Activated naive CD4-positive, alpha-beta T cell treated with anti-CD3 and anti-CD28 coated beads, Interleukin-2, amount 50 U/mL, for 72 hours (primary cell): ENCODE measurements at regions not wholly inside any gene's neighbourhood (a gene's known extent, or its start where the extent isn't known, plus 50 kb on each side); places are given as distances from the start of the nearest gene placed in this dataset.
"Not testable (repeated sequence)": the region's sequence is repeated elsewhere in the genome, so short reads cannot be mapped to it uniquely, and the experiment has no call there.

Experiments
- ATAC-seq, 2 donors: fragments of 150-1000 bp; cut with Tn5 transposase; 2 replicates each; pipeline ENCODE4 v1.10.0; 2021; ENCODE audit warnings: mild to moderate bottlenecking in 2 of 2, moderate library complexity in 2 of 2
- DNase-seq, 2 donors: peaks; one replicate each; pipeline ENCODE4 v3.0.0; 2021 to 2022; ENCODE audit warnings: low spot score in 2 of 2
- H3K27ac Mint-ChIP-seq, 2 donors: one replicate each; pipeline ENCODE4 v1.8.0; 2022; ENCODE audit warnings: mild to moderate bottlenecking in 2 of 2, mixed read lengths in 2 of 2
- H3K36me3 Mint-ChIP-seq, 2 donors: one replicate each; pipeline ENCODE4 v1.8.0; 2022; ENCODE audit warnings: mixed read lengths in 2 of 2
- H3K9me3 Mint-ChIP-seq, 2 donors: one replicate each; pipeline ENCODE4 v1.8.0; 2022; ENCODE audit warnings: mixed read lengths in 2 of 2

DNA sequence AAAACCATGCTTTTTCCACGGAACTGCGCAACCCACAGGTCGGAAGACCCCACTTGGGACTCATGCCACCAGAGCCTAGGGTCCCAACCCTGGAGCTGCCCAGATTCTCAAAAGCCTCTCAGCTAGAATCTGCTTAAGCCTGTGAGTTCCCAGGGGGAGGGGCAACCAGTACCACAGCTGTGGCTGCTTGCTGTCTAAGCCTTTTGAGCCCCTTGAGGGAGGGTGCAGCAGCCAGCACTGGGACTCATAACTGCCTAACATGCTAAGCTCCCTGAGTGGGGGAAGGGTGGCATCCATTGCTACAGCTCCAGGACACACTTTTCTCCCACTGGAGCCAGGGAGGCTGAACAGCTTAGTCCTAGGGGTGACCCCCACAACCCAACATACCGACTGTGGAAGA, 485.6 kb upstream of the GRM3 start:
- ATAC-seq, result no peak
- DNase-seq, result no peak
- peaks cover 17 to 30% of the 10 kb centered on the region in 2 donors for H3K9me3 Mint-ChIP-seq
- no peaks in the 10 kb centered on the region for H3K36me3 Mint-ChIP-seq
- H3K27ac Mint-ChIP-seq, result no peak overlapping the region

DNA sequence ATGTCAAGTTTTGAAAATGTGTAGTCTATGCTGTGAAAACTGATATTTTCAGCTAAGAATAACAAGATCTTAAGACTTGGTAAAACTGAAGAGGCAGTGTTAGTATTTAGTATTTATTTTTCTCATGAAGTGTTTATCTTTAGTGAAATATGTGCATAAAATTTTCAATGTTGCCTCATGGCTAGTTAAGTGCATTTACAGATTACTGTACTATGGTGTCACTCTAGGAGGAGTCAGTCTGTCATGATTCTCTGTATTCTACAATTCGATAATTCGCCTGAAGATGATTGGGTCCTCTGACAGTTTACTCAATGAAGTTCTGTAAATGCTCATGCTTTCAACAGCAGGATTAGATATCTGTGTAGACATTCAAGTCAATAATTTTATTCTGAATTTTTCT, 488.1 kb upstream of the GRM3 start:
- ATAC-seq (no peak), DNase-seq (no peak)
- no peaks in the 10 kb centered on the region for H3K36me3 Mint-ChIP-seq
- H3K9me3 Mint-ChIP-seq, result peaks cover 22 to 23% of the 10 kb centered on the region in 2 donors
- no peak overlapping the region for H3K27ac Mint-ChIP-seq

DNA sequence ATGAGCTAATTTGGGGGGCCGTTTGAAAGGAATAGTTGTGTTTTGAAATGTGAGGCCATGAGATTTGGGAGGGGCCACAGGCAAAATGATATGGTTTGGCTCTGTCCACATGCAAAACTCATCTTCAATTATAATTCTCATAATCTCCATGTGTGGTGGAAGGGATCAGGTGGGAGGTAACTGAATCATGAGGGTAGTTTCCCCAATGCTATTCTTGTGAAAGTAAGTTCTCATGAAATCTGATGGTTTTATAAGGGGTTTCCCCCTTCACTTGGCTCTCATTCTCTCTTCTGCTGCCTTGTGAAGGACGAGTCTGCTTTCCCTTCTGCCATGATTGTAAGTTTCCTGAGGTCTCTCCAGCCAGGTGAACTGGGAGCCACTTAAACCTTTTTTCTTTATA, 490.8 kb upstream of the GRM3 start:
- ATAC-seq (no peak), DNase-seq (no peak)
- Mint-ChIP-seq H3K36me3 (no peaks in the 10 kb centered on the region), H3K27ac (no peak overlapping the region), H3K9me3 (peaks cover 14 to 17% of the 10 kb centered on the region in 2 donors)

DNA sequence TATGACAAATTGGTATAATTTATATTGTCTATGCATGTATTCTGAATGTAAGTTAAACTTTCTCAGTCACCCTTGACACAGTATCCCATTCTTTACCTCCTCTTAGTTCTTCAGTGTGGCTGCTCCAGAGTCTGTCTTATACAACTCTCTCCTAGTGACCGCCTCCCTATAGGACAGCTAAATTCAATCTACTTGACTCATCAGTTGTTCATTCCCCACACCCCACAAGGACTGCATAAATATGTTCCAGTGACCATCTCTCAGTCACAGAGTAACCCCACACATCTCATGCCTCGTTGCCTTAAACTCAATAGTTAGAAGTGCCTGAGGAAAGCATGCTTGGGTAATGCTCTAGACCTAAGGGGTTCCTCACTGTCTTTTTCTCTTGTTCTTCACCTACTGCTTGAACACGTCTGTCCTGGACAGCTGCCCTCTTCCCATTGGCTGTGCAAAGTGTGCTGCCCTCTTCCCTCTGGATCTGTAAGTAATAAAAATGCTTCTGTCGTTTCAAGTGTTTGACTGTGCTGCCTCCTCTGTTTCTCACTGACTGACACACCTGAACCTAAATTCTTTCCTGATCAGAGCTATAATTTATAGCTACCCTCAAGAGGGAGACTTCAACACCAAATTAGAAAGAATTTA, 494.6 kb upstream of the GRM3 start:
- ATAC-seq, result no peak
- H3K27ac Mint-ChIP-seq, result no peak overlapping the region
- H3K9me3 Mint-ChIP-seq, result peaks cover 22 to 26% of the 10 kb centered on the region in 2 donors
- DNase-seq, result no peak
- H3K36me3 Mint-ChIP-seq, result no peaks in the 10 kb centered on the region

DNA sequence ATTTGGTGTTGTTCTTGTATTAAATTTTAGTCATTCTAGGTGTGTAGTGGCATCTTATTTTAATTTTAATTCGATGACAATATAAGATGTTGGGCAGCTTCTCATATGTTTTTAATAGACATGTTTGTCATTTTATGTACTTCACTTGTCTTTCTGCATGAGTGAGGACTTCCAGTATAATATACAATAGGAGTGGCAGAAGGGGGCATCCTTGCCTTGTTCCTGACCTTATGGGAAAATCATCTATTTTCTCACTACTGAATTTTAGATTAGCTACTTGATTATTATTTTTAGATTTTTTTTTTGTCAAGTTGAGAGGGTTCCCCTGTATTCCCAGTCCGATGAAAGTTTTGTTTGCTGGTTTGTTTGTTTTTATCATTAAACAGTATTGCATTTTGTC, 495.2 kb upstream of the GRM3 start:
- H3K27ac Mint-ChIP-seq, result no peak overlapping the region
- ATAC-seq (no peak), DNase-seq (no peak)
- H3K9me3 Mint-ChIP-seq, result peaks cover 22 to 26% of the 10 kb centered on the region in 2 donors
- H3K36me3 Mint-ChIP-seq, result no peaks in the 10 kb centered on the region

DNA sequence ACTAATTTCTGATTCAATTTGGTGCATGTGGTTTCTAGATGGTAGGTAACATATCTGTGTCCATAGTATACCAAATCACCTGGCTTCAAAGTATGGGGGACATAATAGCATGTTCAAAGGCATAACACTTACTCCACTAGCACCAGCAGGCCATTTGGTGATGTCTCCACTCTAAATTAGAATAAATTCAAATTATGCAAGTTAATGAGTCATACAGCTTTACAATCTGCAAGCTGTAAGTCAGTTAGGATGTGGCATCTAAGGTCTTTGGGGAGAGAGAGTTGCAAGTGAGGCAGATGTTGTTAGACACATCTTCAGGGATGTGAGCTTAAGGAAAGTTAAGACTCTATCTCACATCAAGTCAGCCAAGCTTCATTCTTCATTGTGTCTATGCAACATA, 506.4 kb upstream of the GRM3 start:
- no peak for DNase-seq
- ATAC-seq, result no peak
- Mint-ChIP-seq H3K27ac (no peak overlapping the region), H3K9me3 (peaks cover 4 to 5% of the 10 kb centered on the region in 2 donors), H3K36me3 (no peaks in the 10 kb centered on the region)

DNA sequence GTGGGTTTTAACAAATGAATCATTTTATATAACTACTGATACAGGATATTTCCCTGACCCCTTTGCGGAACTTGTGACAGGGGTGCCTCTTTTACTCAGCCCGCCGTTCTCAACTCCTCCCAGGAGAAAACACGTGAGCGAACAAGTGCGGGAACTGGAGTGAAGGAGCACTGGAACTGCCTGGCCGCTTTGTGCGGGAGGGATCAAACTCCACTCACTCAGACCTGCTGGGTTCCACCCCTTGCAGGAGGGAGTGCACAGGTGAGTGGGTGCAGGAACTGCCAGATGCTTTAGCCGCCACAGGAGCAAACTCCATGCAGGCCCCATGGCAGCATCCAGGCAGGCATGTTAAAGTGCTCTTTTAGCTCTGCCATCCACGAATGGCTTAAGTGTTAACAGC, 513.4 kb upstream of the GRM3 start:
- no peak for DNase-seq

DNA sequence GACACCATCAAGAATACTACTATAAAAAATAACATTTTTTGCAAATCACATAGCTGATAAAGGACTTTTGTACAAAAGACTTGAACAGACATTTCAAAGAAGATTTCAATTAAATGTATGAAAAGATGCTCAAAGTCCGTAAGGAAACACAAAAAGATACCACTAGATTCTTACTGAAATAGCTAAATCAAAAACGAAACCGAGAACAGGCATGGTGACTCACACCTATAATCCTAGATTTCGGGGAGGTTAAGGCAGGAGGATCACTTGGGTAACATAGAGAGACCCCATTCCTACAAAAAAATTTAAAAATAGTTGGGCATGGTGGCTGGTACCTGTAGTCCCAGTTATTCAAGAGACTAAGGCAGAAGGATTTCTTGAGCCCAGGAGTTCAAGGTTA, 520.2 kb upstream of the GRM3 start:
- DNase-seq (no peak), ATAC-seq (no peak)
- Mint-ChIP-seq H3K36me3 (no peaks in the 10 kb centered on the region), H3K9me3 (peaks cover 9 to 13% of the 10 kb centered on the region in 2 donors), H3K27ac (no peak overlapping the region)

More for the DNA sequence above, 513.4 kb upstream of the GRM3 start:
- no peaks in the 10 kb centered on the region for H3K36me3 Mint-ChIP-seq
- peaks cover 8 to 17% of the 10 kb centered on the region in 2 donors for H3K9me3 Mint-ChIP-seq
- H3K27ac Mint-ChIP-seq, result no peak overlapping the region
- no peak for ATAC-seq

DNA sequence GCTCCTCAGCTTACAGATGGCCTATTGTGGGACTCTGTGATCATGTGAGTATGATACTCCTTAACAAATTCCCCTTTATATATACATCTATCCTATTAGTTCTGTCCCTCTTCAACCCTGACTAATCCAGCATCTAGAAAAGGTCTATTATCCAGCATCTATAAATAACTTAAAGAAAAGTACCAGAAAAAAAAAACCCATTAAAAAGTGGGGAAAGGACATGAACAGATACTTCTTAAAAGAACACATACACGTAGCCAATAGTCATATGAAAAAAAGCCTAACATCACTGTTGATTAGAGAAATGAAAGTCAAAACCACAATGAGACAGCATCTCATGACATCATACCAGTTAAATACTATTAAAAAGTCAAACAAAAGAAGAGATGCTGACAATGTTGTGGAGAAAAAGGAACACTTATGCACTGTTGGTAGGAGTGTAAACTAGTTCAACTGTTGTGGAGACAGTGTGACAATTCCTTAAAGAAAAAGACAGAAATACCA, 549.5 kb upstream of the GRM3 start:
- ATAC-seq (no peak), DNase-seq (no peak)
- H3K9me3 Mint-ChIP-seq, result peaks cover 11 to 30% of the 10 kb centered on the region in 2 donors
- H3K27ac Mint-ChIP-seq, result no peak overlapping the region
- no peaks in the 10 kb centered on the region for H3K36me3 Mint-ChIP-seq

DNA sequence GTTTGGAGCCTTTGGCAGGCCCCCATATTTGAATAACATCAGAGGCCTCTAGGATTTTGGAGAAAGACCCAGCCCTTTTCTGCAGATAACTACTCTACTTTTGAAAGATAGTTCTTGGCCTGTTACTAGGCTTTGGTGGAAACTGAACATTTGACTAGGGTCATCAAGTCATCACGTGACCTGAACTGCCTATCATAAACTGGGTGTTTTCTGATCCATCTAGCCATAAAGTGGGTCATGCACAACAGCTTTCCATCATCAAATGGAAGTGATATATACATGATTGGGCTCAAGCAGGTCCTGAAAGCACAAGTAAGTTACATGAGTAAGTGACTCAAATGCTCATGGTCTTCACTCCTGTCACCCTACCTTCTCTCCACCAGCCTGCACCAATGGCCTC, 552.3 kb upstream of the GRM3 start:
- Mint-ChIP-seq H3K9me3 (peaks cover 10 to 33% of the 10 kb centered on the region in 2 donors), H3K36me3 (no peaks in the 10 kb centered on the region), H3K27ac (no peak overlapping the region)
- ATAC-seq (no peak), DNase-seq (no peak)

DNA sequence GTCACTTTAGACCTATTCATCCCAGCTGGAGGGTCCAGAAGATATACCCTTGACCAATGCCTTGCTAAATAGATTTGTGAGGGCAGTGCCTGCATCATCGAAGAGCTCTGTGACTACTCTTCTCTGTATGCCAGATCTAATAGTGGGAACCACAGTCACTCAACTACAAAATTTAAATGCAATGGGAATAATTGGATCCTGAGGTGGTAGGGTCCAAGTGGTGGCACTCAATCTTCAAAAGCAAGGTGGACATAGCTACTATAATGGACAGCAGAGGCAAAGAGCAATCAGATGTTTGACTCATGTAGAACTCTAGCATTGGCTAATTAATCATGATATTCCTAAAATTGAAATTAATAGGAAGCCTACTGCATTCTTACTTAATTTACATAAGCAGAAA, 554.3 kb upstream of the GRM3 start:
- DNase-seq, result no peak
- H3K9me3 Mint-ChIP-seq, result peaks cover 16 to 33% of the 10 kb centered on the region in 2 donors
- no peaks in the 10 kb centered on the region for H3K36me3 Mint-ChIP-seq
- no peak for ATAC-seq
- H3K27ac Mint-ChIP-seq, result no peak overlapping the region

DNA sequence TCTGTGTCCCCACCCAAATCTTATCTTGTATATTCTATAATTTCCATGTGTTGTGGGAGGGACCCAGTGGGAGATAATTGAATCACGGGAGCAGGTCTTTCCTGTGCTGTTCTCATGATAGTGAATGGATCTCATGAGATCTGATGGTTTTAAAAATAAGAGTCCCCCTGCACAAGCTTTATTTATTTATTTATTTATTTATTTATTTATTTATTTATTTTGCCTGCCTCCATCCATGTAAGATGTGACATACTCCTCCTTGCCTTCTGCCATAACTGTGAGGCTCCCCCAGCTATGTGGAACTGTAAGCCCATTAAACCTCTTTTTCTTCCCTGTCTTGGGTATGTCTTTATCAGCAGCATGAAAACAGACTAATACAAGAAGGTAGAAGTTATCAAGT, 579.1 kb upstream of the GRM3 start:
- not testable (repeated sequence) for ATAC-seq, H3K36me3 Mint-ChIP-seq, H3K27ac Mint-ChIP-seq, DNase-seq
- H3K9me3 Mint-ChIP-seq, result peaks cover 23 to 33% of the 10 kb centered on the region in 2 donors

DNA sequence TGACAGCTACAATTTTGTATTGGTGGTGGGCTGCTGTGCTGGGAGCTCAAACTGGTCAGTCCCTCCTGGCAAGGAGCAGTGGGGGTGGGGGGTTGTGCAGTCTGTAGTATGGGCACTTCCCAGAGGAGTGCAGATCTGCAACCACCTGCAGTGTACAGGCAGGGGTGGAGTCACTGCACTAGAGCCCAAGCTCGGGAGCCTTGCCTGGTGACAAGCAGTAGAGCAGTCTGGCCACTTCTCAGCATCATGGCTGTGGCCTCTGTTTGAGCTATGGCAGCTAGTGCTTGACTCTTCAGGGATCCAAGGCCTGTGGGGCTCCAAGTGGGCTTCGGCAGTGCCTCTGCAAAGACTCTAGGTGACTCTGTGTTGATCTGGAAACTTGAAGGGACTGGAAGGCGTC, 585.1 kb upstream of the GRM3 start:
- H3K9me3 Mint-ChIP-seq, result peaks cover 44 to 47% of the 10 kb centered on the region in 2 donors
- no peaks in the 10 kb centered on the region for H3K36me3 Mint-ChIP-seq
- H3K27ac Mint-ChIP-seq, result no peak overlapping the region
- no peak for ATAC-seq
- no peak for DNase-seq

DNA sequence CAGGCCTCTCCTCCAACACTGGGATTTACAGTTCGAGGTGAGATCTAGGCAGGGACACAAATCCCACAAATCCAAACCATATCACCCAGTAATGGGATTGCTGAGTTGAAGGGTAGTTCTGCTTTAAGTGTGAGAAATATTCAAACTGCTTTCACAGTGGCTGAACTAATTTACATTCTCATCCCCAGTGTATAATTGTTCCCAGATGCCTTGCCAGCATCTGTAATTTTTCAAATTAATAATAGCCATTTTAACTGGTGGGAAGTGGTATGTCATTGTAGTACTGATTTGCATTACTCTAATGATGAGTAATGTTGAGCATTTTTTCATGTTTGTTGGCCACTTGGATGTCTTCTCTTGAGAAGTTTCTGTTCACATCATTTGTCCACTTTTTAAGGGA, 592.8 kb upstream of the GRM3 start:
- Mint-ChIP-seq H3K27ac (no peak overlapping the region), H3K9me3 (peaks cover 19 to 23% of the 10 kb centered on the region in 2 donors), H3K36me3 (no peaks in the 10 kb centered on the region)
- DNase-seq (no peak), ATAC-seq (no peak)

DNA sequence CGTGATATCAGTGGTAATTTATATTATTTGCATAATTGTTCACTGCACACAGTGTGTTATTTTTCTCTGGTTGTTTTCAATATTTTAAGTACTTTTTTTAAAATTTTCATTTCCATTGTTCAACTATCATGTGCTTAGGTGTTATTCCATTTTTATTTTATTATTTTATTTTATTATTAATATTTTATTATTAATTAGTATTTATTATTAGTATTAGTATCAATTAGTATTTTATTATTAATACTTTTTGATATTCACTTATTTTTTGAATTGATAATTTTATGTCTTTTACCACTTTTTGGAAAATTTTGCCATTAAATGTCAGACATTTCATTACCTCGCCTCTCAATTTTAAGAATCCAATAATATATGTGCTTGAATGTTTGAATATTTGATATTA, 593.8 kb upstream of the GRM3 start:
- H3K9me3 Mint-ChIP-seq, result peaks cover 9 to 16% of the 10 kb centered on the region in 2 donors
- no peak overlapping the region for H3K27ac Mint-ChIP-seq
- H3K36me3 Mint-ChIP-seq, result no peaks in the 10 kb centered on the region
- no peak for DNase-seq
- ATAC-seq, result no peak

DNA sequence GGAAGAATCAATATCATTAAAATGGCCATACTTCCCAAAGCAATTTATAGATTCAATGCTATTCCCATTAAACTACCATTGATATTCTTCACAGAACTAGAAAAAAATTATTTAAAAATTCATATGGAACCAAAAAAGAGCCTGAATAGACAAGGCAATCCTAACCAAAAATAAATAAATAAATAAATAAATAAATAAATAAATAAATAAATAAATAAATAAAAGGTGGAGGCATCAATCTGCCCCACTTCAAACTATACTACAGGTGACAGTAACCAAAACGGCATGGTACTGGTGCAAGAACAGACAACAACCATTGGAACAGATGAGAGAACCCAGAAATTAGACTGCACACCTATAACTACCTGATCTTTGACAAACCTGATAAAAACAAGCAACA, 598.5 kb upstream of the GRM3 start:
- not testable (repeated sequence) for H3K36me3 Mint-ChIP-seq, ATAC-seq, H3K27ac Mint-ChIP-seq, DNase-seq
- peaks cover 13 to 16% of the 10 kb centered on the region in 2 donors for H3K9me3 Mint-ChIP-seq

DNA sequence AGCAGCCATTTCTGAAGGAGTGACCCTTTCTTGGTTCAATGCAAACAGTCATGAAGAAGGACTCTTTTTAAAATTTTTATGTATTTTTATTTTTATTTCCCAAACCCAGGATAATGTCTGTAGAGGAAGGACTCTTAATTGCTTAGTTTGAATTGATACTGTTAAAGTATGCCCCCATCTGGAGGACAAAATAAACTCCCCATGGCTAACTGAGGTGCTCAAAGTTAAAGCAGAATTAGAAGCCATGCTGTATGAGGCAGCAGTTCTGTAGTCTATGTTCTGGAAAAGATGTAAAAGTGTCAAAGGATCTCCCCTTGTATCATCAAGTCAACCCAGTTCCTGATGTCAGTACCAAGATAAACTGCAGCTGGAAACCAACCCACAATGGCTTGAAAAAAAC, 617.9 kb upstream of the GRM3 start:
- Mint-ChIP-seq H3K9me3 (peaks cover 17 to 19% of the 10 kb centered on the region in 2 donors), H3K36me3 (no peaks in the 10 kb centered on the region), H3K27ac (no peak overlapping the region)
- no peak for DNase-seq
- no peak for ATAC-seq

DNA sequence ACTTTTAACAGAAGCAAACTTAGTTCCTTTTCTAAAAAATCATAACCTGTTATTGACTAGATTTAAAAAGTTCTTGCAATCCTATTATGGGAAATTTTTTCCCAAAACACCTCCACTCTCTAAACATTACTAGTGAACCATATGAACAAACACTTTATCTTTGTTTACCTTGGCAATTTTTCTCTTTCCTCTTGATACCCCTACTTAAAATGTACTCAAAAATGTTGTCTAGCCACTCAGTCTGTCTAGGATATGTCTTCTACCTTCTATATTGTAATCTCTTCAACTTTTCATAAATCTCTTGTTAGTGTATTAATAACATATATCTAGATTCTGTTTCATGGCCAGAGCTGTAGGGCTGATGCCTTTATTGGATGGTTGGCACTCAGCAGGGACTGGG, 630.0 kb upstream of the GRM3 start:
- Mint-ChIP-seq H3K27ac (no peak overlapping the region), H3K36me3 (no peaks in the 10 kb centered on the region), H3K9me3 (peaks cover 3 to 9% of the 10 kb centered on the region in 2 donors)
- ATAC-seq (no peak), DNase-seq (no peak)
